Esophagus muscularis mucosa (tissue), 3 donors: ENCODE measurements at regions not wholly inside any gene's neighbourhood (a gene's known extent, or its start where the extent isn't known, plus 50 kb on each side); places are given as distances from the start of the nearest gene placed in this dataset.

ENCODE experiments used
- CTCF ChIP-seq, 3 experiments: fragments of 200-600 bp in 2 of 3; fragments of 450-650 bp in 1 of 3; sonication (generic) in 2 of 3; IDR thresholded peaks; one replicate each; pipeline ENCODE4 v1.5.1; 2017 to 2019; ENCODE audit warnings: antibody characterized with exemption in 3 of 3, mild to moderate bottlenecking in 2 of 3, moderate library complexity in 1 of 3
- EP300 ChIP-seq: sonication (generic); formaldehyde crosslinking; IDR thresholded peaks from one replicate; pipeline ENCODE4 v1.6.1; 2017; ENCODE audit warnings: antibody characterized with exemption

- TF ChIP-seq CTCF (IDR thresholded peaks at IDR 0.05) (no peak), EP300 (no peak)
These were observed 182.2 kb downstream of the ANAPC1 start for GRCh38 chr2:111701798-111702118.
